IMR-90 (cell line): ENCODE measurements at regions not wholly inside any gene's neighbourhood (a gene's known extent, or its start where the extent isn't known, plus 50 kb on each side); places are given as distances from the start of the nearest gene placed in this dataset.

ENCODE experiments used
- ATAC-seq: fragments of 200-7000 bp; cut with Tn5 transposase; 2 replicates; pipeline ENCODE4 v1.9.1; 2020; ENCODE audit warnings: low read depth, mild to moderate bottlenecking, moderate library complexity
- BruUV-seq: library from RNA; stranded (reverse); fragments of 400-500 nt; replicated peaks from 2 replicates; lab custom pipeline; 2021; lab: Mats Ljungman, UMichigan
- CTCF ChIA-PET: fragments of 300-600 bp; formaldehyde crosslinking; extraction: SDS; loops from one replicate; lab custom pipeline; 2021; ENCODE audit warnings: antibody characterized with exemption; lab: Yijun Ruan, JAX
- POLR2A ChIA-PET: fragments of 300-600 bp; sonication (Branson Sonifier 250); formaldehyde crosslinking; loops from one replicate; lab custom pipeline; 2022; ENCODE audit warnings: antibody characterized with exemption; ENCODE audit not compliant: unreplicated experiment; lab: Charles Lee
- DNase-seq: peaks from one replicate; pipeline ENCODE4 v3.0.0; 2013
- H2AFZ ChIP-seq: replicated peaks from 2 replicates; pipeline ENCODE3; 2013; ENCODE audit warnings: low read length, mild to moderate bottlenecking; ENCODE audit not compliant: poor library complexity
- H2AK5ac ChIP-seq: 2 replicates; pipeline ENCODE4 v1.6.1; 2013; ENCODE audit warnings: low read depth, low read length, inconsistent platforms
- H2AK9ac ChIP-seq: replicated peaks from 2 replicates; pipeline ENCODE3; 2013; ENCODE audit warnings: mild to moderate bottlenecking, low read depth, low read length, moderate library complexity; ENCODE audit not compliant: poor library complexity
- H2BK120ac ChIP-seq: 2 replicates; pipeline ENCODE4 v1.6.1; 2013; ENCODE audit warnings: low read depth, low read length, inconsistent platforms
- H2BK15ac ChIP-seq: 3 replicates; pipeline ENCODE4 v1.6.1; 2013; ENCODE audit warnings: low read depth, low read length, inconsistent platforms
- H2BK20ac ChIP-seq: 2 replicates; pipeline ENCODE4 v1.6.1; 2013; ENCODE audit warnings: low read depth, mild to moderate bottlenecking, inconsistent platforms, low read length, moderate library complexity
- H2BK5ac ChIP-seq: 2 replicates; pipeline ENCODE4 v1.6.1; 2013; ENCODE audit warnings: mild to moderate bottlenecking, low read depth, low read length, inconsistent platforms; ENCODE audit not compliant: poor library complexity, severe bottlenecking
- H3K14ac ChIP-seq: replicated peaks from 2 replicates; pipeline ENCODE4 v1.6.1; 2013; ENCODE audit warnings: low read depth, low read length, inconsistent platforms
- H3K18ac ChIP-seq: 2 replicates; pipeline ENCODE4 v1.6.1; 2013; ENCODE audit warnings: low read depth, low read length, control low read depth
- H3K23ac ChIP-seq: 2 replicates; pipeline ENCODE4 v1.6.1; 2013; ENCODE audit warnings: low read depth, low read length, inconsistent platforms
- H3K27ac ChIP-seq: 2 replicates; pipeline ENCODE4 v1.5.1; 2013; ENCODE audit warnings: mild to moderate bottlenecking, control low read depth, low read length; ENCODE audit not compliant: insufficient read depth
- H3K27me3 ChIP-seq: 2 replicates; pipeline ENCODE4 v1.6.1; 2013; ENCODE audit warnings: low read length; ENCODE audit not compliant: control insufficient read depth, insufficient read depth
- H3K36me3 ChIP-seq: 2 replicates; pipeline ENCODE4 v1.6.1; 2013; ENCODE audit warnings: low read length, mixed read lengths; ENCODE audit not compliant: control insufficient read depth, insufficient read depth
- H3K4ac ChIP-seq: 2 replicates; pipeline ENCODE4 v1.6.1; 2013; ENCODE audit warnings: low read depth, low read length, inconsistent platforms
- H3K4me1 ChIP-seq: 2 replicates; pipeline ENCODE4 v1.6.1; 2013; ENCODE audit warnings: low read length, mixed read lengths; ENCODE audit not compliant: control insufficient read depth, insufficient read depth
- H3K4me2 ChIP-seq: 2 replicates; pipeline ENCODE4 v1.6.1; 2013; ENCODE audit warnings: low read depth, mild to moderate bottlenecking, control low read depth, low read length, moderate library complexity
- H3K4me3 ChIP-seq: 2 replicates; pipeline ENCODE4 v1.5.1; 2013; ENCODE audit warnings: low read depth, mild to moderate bottlenecking, control low read depth, low read length, moderate library complexity; ENCODE audit not compliant: insufficient read depth
- H3K56ac ChIP-seq: 2 replicates; pipeline ENCODE4 v1.6.1; 2013; ENCODE audit warnings: low read length, inconsistent platforms; ENCODE audit not compliant: insufficient read depth; ENCODE audit errors: extremely low read depth
- H3K79me1 ChIP-seq, 2 experiments: 2 replicates each; pipeline ENCODE4 v1.6.1; 2013; ENCODE audit warnings: low read length in 2 of 2, inconsistent platforms in 1 of 2, low read depth in 1 of 2
- H3K9ac ChIP-seq: 2 replicates; pipeline ENCODE4 v1.6.1; 2013; ENCODE audit warnings: low read depth, low read length, control low read depth
- H3K9me1 ChIP-seq: 2 replicates; pipeline ENCODE4 v1.6.1; 2013; ENCODE audit warnings: low read length, inconsistent platforms; ENCODE audit not compliant: insufficient read depth
- H3K9me3 ChIP-seq: 2 replicates; pipeline ENCODE4 v1.6.1; 2013; ENCODE audit warnings: low read length; ENCODE audit not compliant: control insufficient read depth, insufficient read depth
- H4K20me1 ChIP-seq: 2 replicates; pipeline ENCODE4 v1.6.1; 2013; ENCODE audit warnings: low read length, inconsistent platforms; ENCODE audit not compliant: insufficient read depth
- H4K5ac ChIP-seq: 2 replicates; pipeline ENCODE4 v1.6.1; 2013; ENCODE audit warnings: mild to moderate bottlenecking, low read depth, low read length, control low read depth
- H4K8ac ChIP-seq, 2 experiments: 2 replicates each; pipeline ENCODE4 v1.6.1; 2013; ENCODE audit warnings: low read depth in 2 of 2, low read length in 2 of 2, control low read depth in 1 of 2, inconsistent platforms in 1 of 2
- H4K91ac ChIP-seq: 2 replicates; pipeline ENCODE4 v1.6.1; 2013; ENCODE audit warnings: low read depth, low read length, inconsistent platforms; ENCODE audit not compliant: insufficient read depth
- CHD1 ChIP-seq: IDR thresholded peaks from 2 replicates; pipeline ENCODE4 v1.6.1; 2012; ENCODE audit warnings: low read depth, low read length, improper control_type of control experiment
- ELK1 ChIP-seq: fragments of 150-350 bp; IDR thresholded peaks from 2 replicates; pipeline ENCODE4 v1.6.1; 2016; ENCODE audit warnings: low read depth, mild to moderate bottlenecking, low read length, moderate library complexity, borderline replicate concordance
- FOS ChIP-seq: fragments of 150-350 bp; IDR thresholded peaks from 2 replicates; pipeline ENCODE4 v1.6.1; 2016; ENCODE audit warnings: low read depth, low read length
- MAZ ChIP-seq: IDR thresholded peaks from 2 replicates; pipeline ENCODE4 v1.6.1; 2012; ENCODE audit warnings: low read depth, mild to moderate bottlenecking, low read length, improper control_type of control experiment, moderate library complexity, borderline replicate concordance
- MXI1 ChIP-seq: IDR thresholded peaks from 2 replicates; pipeline ENCODE4 v1.6.1; 2012; ENCODE audit warnings: low read depth, mild to moderate bottlenecking, low read length, moderate library complexity, borderline replicate concordance
- NFE2L2 ChIP-seq: fragments of 150-350 bp; IDR thresholded peaks from 2 replicates; pipeline ENCODE4 v1.6.1; 2016; ENCODE audit warnings: low read depth, mild to moderate bottlenecking, low read length
- RFX5 ChIP-seq: IDR thresholded peaks from 2 replicates; pipeline ENCODE4 v1.8.0; 2012; ENCODE audit warnings: low read depth, mild to moderate bottlenecking, low read length, moderate library complexity
- WGBS, 2 experiments: methylation state at CpG; one replicate each; pipeline versions ENCODE4 v1.1.5 to v1.1.7; 2013; ENCODE audit warnings: missing lambda C conversion rate in 2 of 2; ENCODE audit not compliant: insufficient read length in 1 of 2; ENCODE audit errors: extremely low coverage in 2 of 2; 5-methylcytosine and 5-hydroxymethylcytosine counted together
- dilution Hi-C: fragments of 300-500 bp; cut with HindIII; formaldehyde crosslinking; loops from one replicate; pipeline ENCODE4 v1.14.3; 2018; ENCODE audit warnings: low sequenced_read_pairs; ENCODE audit not compliant: unreplicated experiment
- in situ Hi-C: fragments of 300-500 bp; cut with MboI; formaldehyde crosslinking; loops from 3 replicates; pipeline ENCODE4 v1.14.3; 2019; ENCODE audit warnings: low sequenced_read_pairs, inconsistent platforms, mixed read lengths
- intact Hi-C: fragments of 100-400 bp; cut with micrococcal nuclease; formaldehyde crosslinking; loops from 2 replicates; pipeline ENCODE4 v1.10.0; 2022

GRCh38 chr1:81388435-81388834 lies 412.3 kb upstream of the ADGRL2 start:
- DNase-seq (no peak), ATAC-seq (no peak)
- H3K56ac ChIP-seq, result no peak overlapping the region
- no peak overlapping the region for H2AFZ ChIP-seq
- no peaks in the 10 kb centered on the region for H3K36me3 ChIP-seq
- ChIA-PET CTCF (no interaction called here), POLR2A (no interaction called here)
- H3K23ac ChIP-seq, result no peak overlapping the region
- H4K8ac ChIP-seq, result no peak overlapping the region
- H2BK5ac ChIP-seq, result no peak overlapping the region
- H3K9ac ChIP-seq, result no peak overlapping the region
- H3K4ac ChIP-seq, result no peak overlapping the region
- H2BK20ac ChIP-seq, result no peak overlapping the region
- H3K4me1 ChIP-seq, result no peaks in the 10 kb centered on the region
- H4K5ac ChIP-seq, result no peak overlapping the region
- no peak overlapping the region for H3K27ac ChIP-seq
- no peak overlapping the region for H3K14ac ChIP-seq
- intact Hi-C loops, result no loop called here
- H2BK120ac ChIP-seq, result no peak overlapping the region
- no peak overlapping the region for H3K4me3 ChIP-seq
- H3K18ac ChIP-seq, result no peak overlapping the region
- in situ Hi-C loops, result no loop called here
- TF ChIP-seq MAZ (no peak), MXI1 (no peak), FOS (no peak), NFE2L2 (no peak), CHD1 (no peak), RFX5 (no peak), ELK1 (no peak)
- dilution Hi-C loops, result no loop called here
- no TSS peak for BruUV-seq
- H2AK9ac ChIP-seq, result no peak overlapping the region
- no peaks in the 10 kb centered on the region for H3K9me1 ChIP-seq
- no peak overlapping the region for H3K4me2 ChIP-seq
- H2AK5ac ChIP-seq, result no peak overlapping the region
- WGBS, 2 experiments, result no CpG with 5 or more reads among the region's 4 CpGs
- no peaks in the 10 kb centered on the region for H3K27me3 ChIP-seq
- H3K79me1 ChIP-seq, result no peaks in the 10 kb centered on the region
- H4K91ac ChIP-seq, result no peak overlapping the region
- no peak overlapping the region for H2BK15ac ChIP-seq
- no peaks in the 10 kb centered on the region for H3K9me3 ChIP-seq
- no peaks in the 10 kb centered on the region for H4K20me1 ChIP-seq
